HCT116 (cell line): ENCODE measurements at regions not wholly inside any gene's neighbourhood (a gene's known extent, or its start where the extent isn't known, plus 50 kb on each side); places are given as distances from the start of the nearest gene placed in this dataset.

Source experiments
- ATAC-seq: fragments of 200-7000 bp; cut with Tn5 transposase; 2 replicates; pipeline ENCODE4 v1.9.1; 2020; ENCODE audit warnings: mild to moderate bottlenecking, moderate library complexity
- BruUV-seq: library from RNA; stranded (reverse); fragments of 400-500 nt; replicated peaks from 2 replicates; lab custom pipeline; 2021; lab: Mats Ljungman, UMichigan
- CTCF ChIA-PET: fragments of 300-600 bp; sonication (Branson Sonifier 250); formaldehyde crosslinking; loops from one replicate; lab custom pipeline; 2021; ENCODE audit warnings: antibody characterized with exemption; lab: Charles Lee
- POLR2A ChIA-PET: fragments of 300-600, 350-600 bp; sonication (Branson Sonifier 250); formaldehyde crosslinking; loops from one replicate; lab custom pipeline; 2021; ENCODE audit warnings: antibody characterized with exemption; lab: Charles Lee
- RAD21 ChIA-PET, 2 experiments: fragments of 300-600 bp; sonication (Branson Sonifier 250); formaldehyde crosslinking; loops; one replicate each; lab custom pipeline; 2023; ENCODE audit warnings: low total read pairs in 2 of 2; ENCODE audit not compliant: uncharacterized antibody in 2 of 2, unreplicated experiment in 2 of 2, low non-redundant PET in 1 of 2; lab: Charles Lee
- DNase-seq: peaks from one replicate; pipeline ENCODE4 v3.0.0-alpha.2; 2010; ENCODE audit warnings: low read depth, low spot score
- H2AFZ ChIP-seq: fragments of 200-600 bp; shearing (Covaris generic), sonication (generic); 2 replicates; pipeline ENCODE4 v1.6.1; 2017; ENCODE audit warnings: low read depth, mixed run types, mixed read lengths, antibody characterized with exemption, low read length; ENCODE audit not compliant: poor library complexity, severe bottlenecking
- H3K27ac ChIP-seq: 2 replicates; pipeline ENCODE4 v1.5.1; 2012; ENCODE audit warnings: low read depth, low read length
- H3K27me3 ChIP-seq: fragments of 200-600 bp; sonication (generic); 2 replicates; pipeline ENCODE4 v1.6.1; 2016; ENCODE audit warnings: mixed run types, low read length, mixed read lengths; ENCODE audit not compliant: insufficient read depth
- H3K36me3 ChIP-seq, 2 experiments: fragments of 200-500 bp in 1 of 2; fragments of 200-600 bp in 1 of 2; sonication (Bioruptor generic) in 1 of 2; sonication (generic) in 1 of 2; 2 replicates each; pipeline versions ENCODE4 v1.5.1 to v1.6.1; 2014 to 2016; ENCODE audit warnings: low read length in 2 of 2, inconsistent platforms in 1 of 2, mixed read lengths in 1 of 2, mixed run types in 1 of 2; ENCODE audit not compliant: insufficient read depth in 2 of 2, control insufficient read depth in 1 of 2
- H3K4me1 ChIP-seq, 2 experiments: fragments of 200-600 bp in 1 of 2; sonication (generic) in 1 of 2; 2 replicates each; pipeline versions ENCODE4 v1.5.1 to v1.6.1; 2012 to 2017; ENCODE audit warnings: low read length in 2 of 2, inconsistent platforms in 1 of 2, mild to moderate bottlenecking in 1 of 2, mixed read lengths in 1 of 2, mixed run types in 1 of 2, moderate library complexity in 1 of 2; ENCODE audit not compliant: insufficient read depth in 2 of 2, control insufficient read depth in 1 of 2
- H3K4me2 ChIP-seq: fragments of 200-600 bp; sonication (generic); 2 replicates; pipeline ENCODE4 v1.6.1; 2017; ENCODE audit warnings: mixed run types, low read length, mixed read lengths
- H3K4me3 ChIP-seq, 2 experiments: fragments of 200-600 bp in 1 of 2; sonication (generic) in 1 of 2; replicated peaks in 1 of 2; 2 replicates each; pipeline ENCODE4 v1.5.1; 2011 to 2016; ENCODE audit warnings: low read length in 2 of 2, control low read depth in 1 of 2, low read depth in 1 of 2, mild to moderate bottlenecking in 1 of 2, mixed read lengths in 1 of 2, mixed run types in 1 of 2
- H3K79me2 ChIP-seq: fragments of 200-600 bp; sonication (generic); 2 replicates; pipeline ENCODE4 v1.6.1; 2017; ENCODE audit warnings: mild to moderate bottlenecking, mixed run types, low read length, moderate library complexity, mixed read lengths; ENCODE audit not compliant: insufficient read depth
- H3K9ac ChIP-seq: fragments of 200-600 bp; sonication (generic); 2 replicates; pipeline ENCODE4 v1.6.1; 2016; ENCODE audit warnings: low read length, mixed read lengths
- H3K9me2 ChIP-seq: fragments of 200-600 bp; sonication (generic), shearing (Covaris generic); 2 replicates; pipeline ENCODE4 v1.6.1; 2017; ENCODE audit warnings: mixed run types, mild to moderate bottlenecking, moderate library complexity; ENCODE audit not compliant: insufficient read depth
- H3K9me3 ChIP-seq, 2 experiments: fragments of 200-500 bp in 1 of 2; fragments of 200-600 bp in 1 of 2; sonication (Bioruptor generic) in 1 of 2; sonication (generic) in 1 of 2; 2 replicates each; pipeline ENCODE4 v1.6.1; 2014 to 2017; ENCODE audit warnings: low read length in 2 of 2, mixed read lengths in 2 of 2, inconsistent platforms in 1 of 2, low read depth in 1 of 2, mild to moderate bottlenecking in 1 of 2, mixed run types in 1 of 2, moderate library complexity in 1 of 2; ENCODE audit not compliant: control insufficient read depth in 1 of 2, insufficient read depth in 1 of 2
- H4K20me1 ChIP-seq: fragments of 200-600 bp; sonication (generic), shearing (Covaris generic); 2 replicates; pipeline ENCODE4 v1.6.1; 2017; ENCODE audit warnings: mixed run types, mild to moderate bottlenecking, moderate library complexity; ENCODE audit not compliant: insufficient read depth
- ATF3 ChIP-seq: IDR thresholded peaks from 2 replicates; pipeline ENCODE4 v1.6.1; 2012
- CBX3 ChIP-seq: IDR thresholded peaks from 2 replicates; pipeline ENCODE4 v1.6.1; 2012; ENCODE audit warnings: low read depth
- CEBPB ChIP-seq: IDR thresholded peaks from 2 replicates; pipeline ENCODE4 v1.6.1; 2012; ENCODE audit warnings: low read depth
- CTCF ChIP-seq, 3 experiments: fragments of 200-600 bp in 1 of 3; sonication (generic) in 1 of 3; IDR thresholded peaks in 2 of 3; conservative IDR thresholded peaks in 1 of 3; 2 replicates each; pipeline ENCODE4 v1.5.1; 2012 to 2017; ENCODE audit warnings: low read depth in 2 of 3, low read length in 2 of 3, antibody characterized with exemption in 1 of 3, borderline replicate concordance in 1 of 3, control low read depth in 1 of 3, mild to moderate bottlenecking in 1 of 3, mixed read lengths in 1 of 3, mixed run types in 1 of 3, moderate library complexity in 1 of 3; ENCODE audit not compliant: insufficient read depth in 1 of 3
- EGR1 ChIP-seq: IDR thresholded peaks from 2 replicates; pipeline ENCODE4 v1.6.1; 2012; ENCODE audit warnings: low read depth
- ELF1 ChIP-seq: IDR thresholded peaks from 2 replicates; pipeline ENCODE4 v1.6.1; 2012; ENCODE audit warnings: low read depth, borderline replicate concordance
- EZH2phosphoT487 ChIP-seq: fragments of 200-600 bp; IDR thresholded peaks from 2 replicates; pipeline ENCODE4 v1.6.1; 2018; ENCODE audit warnings: antibody characterized with exemption, borderline replicate concordance
- FOSL1 ChIP-seq: IDR thresholded peaks from 2 replicates; pipeline ENCODE4 v1.6.1; 2012; ENCODE audit warnings: low read depth
- JUND ChIP-seq: IDR thresholded peaks from 2 replicates; pipeline ENCODE4 v1.6.1; 2012
- POLR2A ChIP-seq: IDR thresholded peaks from 2 replicates; pipeline ENCODE4 v1.7.0; 2011; ENCODE audit warnings: borderline replicate concordance; ENCODE audit not compliant: insufficient read depth, insufficient read length; ENCODE audit errors: extremely low read depth
- POLR2AphosphoS5 ChIP-seq: IDR thresholded peaks from 2 replicates; pipeline ENCODE4 v1.6.1; 2011; ENCODE audit warnings: mild to moderate bottlenecking, low read depth, low read length, moderate library complexity
- REST ChIP-seq: IDR thresholded peaks from 2 replicates; pipeline ENCODE4 v1.6.1; 2012; ENCODE audit warnings: low read depth
- SIN3A ChIP-seq: IDR thresholded peaks from 2 replicates; pipeline ENCODE4 v1.6.1; 2012; ENCODE audit warnings: low read depth
- SP1 ChIP-seq: IDR thresholded peaks from 2 replicates; pipeline ENCODE4 v1.6.1; 2012; ENCODE audit warnings: low read depth
- YY1 ChIP-seq: IDR thresholded peaks from 2 replicates; pipeline ENCODE4 v1.6.1; 2011; ENCODE audit warnings: low read length, low read depth, moderate library complexity, mild to moderate bottlenecking; ENCODE audit not compliant: insufficient replicate concordance; ENCODE audit errors: extremely low read depth
- ZBTB33 ChIP-seq: IDR thresholded peaks from 2 replicates; pipeline ENCODE4 v1.6.1; 2011; ENCODE audit warnings: mild to moderate bottlenecking, low read length, moderate library complexity; ENCODE audit not compliant: insufficient replicate concordance; ENCODE audit errors: extremely low read depth
- ZFX ChIP-seq: fragments of 450-650 bp; IDR thresholded peaks from 2 replicates; pipeline ENCODE4 v1.6.1; 2017
- intact Hi-C: fragments of 100-400 bp; cut with micrococcal nuclease; formaldehyde crosslinking; loops from 2 replicates; pipeline ENCODE4 v1.10.0; 2022

- Histone ChIP-seq H3K9me2 (no peaks in the 10 kb centered on the region), H3K9me3 (no peaks in the 10 kb centered on the region), H3K27me3 (no peaks in the 10 kb centered on the region), H3K4me3 (no peak overlapping the region), H3K9ac (no peak overlapping the region), H4K20me1 (no peaks in the 10 kb centered on the region), H3K4me2 (no peak overlapping the region), H3K79me2 (no peaks in the 10 kb centered on the region), H2AFZ (no peak overlapping the region), H3K4me1 (peaks cover under 1 to 4% of the 10 kb centered on the region in 2 experiments; a peak in 2 of 4 replicates), H3K36me3 (no peaks in the 10 kb centered on the region), H3K27ac (no peak overlapping the region)
- CTCF ChIA-PET, result no interaction called here
- POLR2A ChIA-PET, result no interaction called here
- RAD21 ChIA-PET, result no interaction called here
- BruUV-seq, result no TSS peak
- TF ChIP-seq ZBTB33, result no peak
- TF ChIP-seq JUND, result no peak
- TF ChIP-seq POLR2A, result no peak
- no peak for TF ChIP-seq ATF3
- no peak for TF ChIP-seq CTCF (IDR thresholded peaks at IDR 0.05 in 2 of 3, conservative IDR thresholded peaks at IDR 0.05 in 1 of 3; ENCODE audit: borderline replicate concordance in 1 of 3, insufficient read depth in 1 of 3, low read depth in 2 of 3, low read length in 2 of 3)
- TF ChIP-seq CBX3, result no peak
- no peak for TF ChIP-seq POLR2AphosphoS5
- no peak for TF ChIP-seq REST
- no peak for TF ChIP-seq SIN3A
- TF ChIP-seq FOSL1, result no peak
- TF ChIP-seq ELF1, result no peak
- TF ChIP-seq ZFX, result no peak
- TF ChIP-seq SP1, result no peak
- TF ChIP-seq CEBPB, result no peak
- no peak for TF ChIP-seq EGR1
- no peak for TF ChIP-seq EZH2phosphoT487
- no peak for TF ChIP-seq YY1
- DNase-seq (no peak), ATAC-seq (no peak)
- intact Hi-C loops, result no loop called here
Observed at GRCh38 chr3:189076449-189076848, 95.3 kb upstream of the TPRG1 start.
